Activated B cell treated with CpG ODN at 0.5 μM for 24 hours (primary cell): ENCODE measurements at regions not wholly inside any gene's neighbourhood (a gene's known extent, or its start where the extent isn't known, plus 50 kb on each side); places are given as distances from the start of the nearest gene placed in this dataset.

ENCODE experiments used
- ATAC-seq: fragments of 200-7000 bp; cut with Tn5 transposase; one replicate; pipeline ENCODE4 v1.10.0; 2021; ENCODE audit warnings: low read depth, mild to moderate bottlenecking, moderate library complexity
- CTCF ChIA-PET: fragments of 350-600 bp; sonication (Branson Sonifier 250); formaldehyde crosslinking; loops from one replicate; lab custom pipeline; 2021; ENCODE audit warnings: antibody characterized with exemption; lab: Charles Lee
- POLR2A ChIA-PET: fragments of 350-600 bp; sonication (Branson Sonifier 250); formaldehyde crosslinking; loops from one replicate; lab custom pipeline; 2021; ENCODE audit warnings: antibody characterized with exemption; lab: Charles Lee
- DNase-seq: peaks from one replicate; pipeline ENCODE4 v3.0.0; 2022
- H3K27ac Mint-ChIP-seq: one replicate; pipeline ENCODE4 v1.8.0; 2020; ENCODE audit warnings: mixed read lengths
- H3K27me3 Mint-ChIP-seq: one replicate; pipeline ENCODE4 v1.8.0; 2021; ENCODE audit warnings: mixed read lengths
- H3K36me3 Mint-ChIP-seq: one replicate; pipeline ENCODE4 v1.8.0; 2021; ENCODE audit warnings: low read depth, mixed read lengths
- H3K4me1 Mint-ChIP-seq: one replicate; pipeline ENCODE4 v1.8.0; 2021; ENCODE audit warnings: mixed read lengths
- H3K4me3 Mint-ChIP-seq: one replicate; pipeline ENCODE4 v1.8.0; 2020; ENCODE audit warnings: mild to moderate bottlenecking, mixed read lengths
- H3K9me3 Mint-ChIP-seq: one replicate; pipeline ENCODE4 v1.8.0; 2020; ENCODE audit warnings: mixed read lengths
- intact Hi-C: fragments of 100-400 bp; cut with micrococcal nuclease; formaldehyde crosslinking; loops from one replicate; pipeline ENCODE4 v1.15.1; 2024
- TF ChIP-seq, protein P1 (sequence below): fragments of 200-600 bp; IDR thresholded peaks from one replicate; pipeline ENCODE4 v1.8.0; 2022; ENCODE audit warnings: antibody characterized with exemption, mild to moderate bottlenecking

DNA sequence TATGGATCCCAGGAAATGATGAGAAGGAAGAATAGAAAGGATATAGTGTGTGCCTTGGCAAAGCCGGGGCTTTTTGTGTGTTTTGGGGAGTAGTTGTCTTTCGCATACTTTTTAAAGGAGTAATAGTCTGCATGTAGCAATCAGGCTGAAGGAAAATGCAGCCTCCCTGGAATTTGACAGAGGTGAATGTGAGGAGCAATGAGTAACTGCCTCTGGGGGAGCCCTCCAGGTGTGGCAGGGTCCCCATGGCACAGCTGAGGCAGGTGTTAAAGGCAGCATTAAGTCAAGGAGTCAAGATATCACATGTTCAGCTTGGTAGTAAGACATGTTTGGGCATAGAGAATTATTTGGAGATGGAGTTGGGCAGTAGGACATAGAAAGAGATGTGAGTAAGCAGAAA is 203.1 kb downstream of the C6orf118 start:
- ChIA-PET CTCF (no interaction called here), POLR2A (no interaction called here)
- no peaks in the 10 kb centered on the region for H3K4me1 Mint-ChIP-seq
- ATAC-seq: no peak
- H3K36me3 Mint-ChIP-seq: no peaks in the 10 kb centered on the region
- no peak overlapping the region for H3K27ac Mint-ChIP-seq
- no peak for DNase-seq
- no peaks in the 10 kb centered on the region for H3K27me3 Mint-ChIP-seq
- no peak overlapping the region for H3K4me3 Mint-ChIP-seq
- intact Hi-C loops: no loop called here
- TF ChIP-seq, protein P1, sequence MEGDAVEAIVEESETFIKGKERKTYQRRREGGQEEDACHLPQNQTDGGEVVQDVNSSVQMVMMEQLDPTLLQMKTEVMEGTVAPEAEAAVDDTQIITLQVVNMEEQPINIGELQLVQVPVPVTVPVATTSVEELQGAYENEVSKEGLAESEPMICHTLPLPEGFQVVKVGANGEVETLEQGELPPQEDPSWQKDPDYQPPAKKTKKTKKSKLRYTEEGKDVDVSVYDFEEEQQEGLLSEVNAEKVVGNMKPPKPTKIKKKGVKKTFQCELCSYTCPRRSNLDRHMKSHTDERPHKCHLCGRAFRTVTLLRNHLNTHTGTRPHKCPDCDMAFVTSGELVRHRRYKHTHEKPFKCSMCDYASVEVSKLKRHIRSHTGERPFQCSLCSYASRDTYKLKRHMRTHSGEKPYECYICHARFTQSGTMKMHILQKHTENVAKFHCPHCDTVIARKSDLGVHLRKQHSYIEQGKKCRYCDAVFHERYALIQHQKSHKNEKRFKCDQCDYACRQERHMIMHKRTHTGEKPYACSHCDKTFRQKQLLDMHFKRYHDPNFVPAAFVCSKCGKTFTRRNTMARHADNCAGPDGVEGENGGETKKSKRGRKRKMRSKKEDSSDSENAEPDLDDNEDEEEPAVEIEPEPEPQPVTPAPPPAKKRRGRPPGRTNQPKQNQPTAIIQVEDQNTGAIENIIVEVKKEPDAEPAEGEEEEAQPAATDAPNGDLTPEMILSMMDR: no peak
- peaks cover 2% of the 10 kb centered on the region for H3K9me3 Mint-ChIP-seq

DNA sequence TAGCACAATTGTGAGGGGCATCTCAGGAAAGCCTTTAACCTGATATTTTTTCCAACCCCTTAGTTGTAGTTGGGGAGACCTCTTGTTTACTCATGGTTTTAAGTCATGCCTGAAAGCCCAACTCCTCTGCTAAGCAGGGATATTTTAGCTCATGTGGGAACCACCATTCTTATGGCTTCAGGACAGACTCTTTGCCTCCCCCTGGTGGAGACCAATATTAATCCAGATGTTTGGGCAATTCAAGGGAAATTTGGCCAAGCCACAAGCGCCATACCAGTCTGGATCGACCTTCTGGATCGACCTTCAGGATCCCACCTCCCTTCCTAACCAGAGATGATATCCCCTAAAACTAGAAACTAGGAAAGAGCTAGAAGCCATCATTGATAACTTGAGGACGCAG is 211.2 kb downstream of the C6orf118 start:
- no peak overlapping the region for H3K4me3 Mint-ChIP-seq
- DNase-seq (no peak), ATAC-seq (no peak)
- intact Hi-C loops: no loop called here
- ChIA-PET POLR2A (no interaction called here), CTCF (no interaction called here)
- H3K27ac Mint-ChIP-seq: no peak overlapping the region
- H3K4me1 Mint-ChIP-seq: no peaks in the 10 kb centered on the region
- no peaks in the 10 kb centered on the region for H3K27me3 Mint-ChIP-seq
- no peaks in the 10 kb centered on the region for H3K36me3 Mint-ChIP-seq
- peaks cover 10% of the 10 kb centered on the region for H3K9me3 Mint-ChIP-seq
- TF ChIP-seq, protein P1: no peak

DNA sequence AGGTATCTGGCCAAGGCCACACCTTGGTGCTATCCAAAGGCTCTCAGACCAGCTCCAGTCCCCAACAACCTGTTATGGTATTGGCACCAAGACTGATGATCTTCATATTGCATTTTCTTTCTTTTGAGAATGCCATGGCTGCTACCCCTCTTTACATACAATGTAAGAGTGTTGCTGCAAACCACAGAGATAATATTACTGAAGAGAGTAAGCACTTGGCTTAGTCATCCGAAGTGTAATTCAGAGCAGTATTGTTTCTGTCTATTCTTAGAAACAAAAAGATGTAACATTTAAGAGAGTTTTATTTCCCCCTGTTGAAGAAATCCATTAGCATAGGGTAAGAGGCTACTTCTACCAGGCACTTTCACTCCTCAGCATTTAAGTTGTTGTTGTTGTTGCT is 212.5 kb downstream of the C6orf118 start:
- Mint-ChIP-seq H3K27me3 (no peaks in the 10 kb centered on the region), H3K4me3 (no peak overlapping the region), H3K27ac (no peak overlapping the region), H3K36me3 (no peaks in the 10 kb centered on the region), H3K9me3 (peaks cover 13% of the 10 kb centered on the region), H3K4me1 (no peaks in the 10 kb centered on the region)
- ATAC-seq: no peak
- POLR2A ChIA-PET: no interaction called here
- no peak for DNase-seq
- intact Hi-C loops: no loop called here
- TF ChIP-seq, protein P1: no peak
- CTCF ChIA-PET: no interaction called here

DNA sequence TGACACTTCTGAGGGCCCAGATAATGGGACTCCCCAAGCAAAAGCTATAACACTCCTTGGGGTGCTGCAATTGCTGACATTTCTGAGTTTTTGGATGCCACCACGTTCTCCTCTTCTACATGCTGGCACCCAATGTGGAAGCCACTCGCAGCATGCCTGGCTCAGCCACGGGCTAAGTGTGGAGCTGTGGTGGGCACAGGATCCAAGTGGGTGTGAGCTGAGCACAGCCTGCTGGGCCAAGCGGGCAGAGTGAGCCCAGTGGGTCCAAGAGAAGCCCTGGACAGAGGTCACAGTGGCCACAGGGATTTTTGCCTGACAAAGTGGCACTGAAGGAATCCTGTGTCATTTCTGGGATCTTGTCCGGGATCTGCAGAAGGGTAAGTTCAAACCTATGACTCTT is 213.2 kb downstream of the C6orf118 start:
- CTCF ChIA-PET: no interaction called here
- Mint-ChIP-seq H3K27ac (no peak overlapping the region), H3K9me3 (peaks cover 11% of the 10 kb centered on the region), H3K4me1 (no peaks in the 10 kb centered on the region), H3K27me3 (no peaks in the 10 kb centered on the region), H3K4me3 (no peak overlapping the region), H3K36me3 (no peaks in the 10 kb centered on the region)
- no peak for DNase-seq
- intact Hi-C loops: no loop called here
- TF ChIP-seq, protein P1: no peak
- no peak for ATAC-seq
- POLR2A ChIA-PET: no interaction called here

DNA sequence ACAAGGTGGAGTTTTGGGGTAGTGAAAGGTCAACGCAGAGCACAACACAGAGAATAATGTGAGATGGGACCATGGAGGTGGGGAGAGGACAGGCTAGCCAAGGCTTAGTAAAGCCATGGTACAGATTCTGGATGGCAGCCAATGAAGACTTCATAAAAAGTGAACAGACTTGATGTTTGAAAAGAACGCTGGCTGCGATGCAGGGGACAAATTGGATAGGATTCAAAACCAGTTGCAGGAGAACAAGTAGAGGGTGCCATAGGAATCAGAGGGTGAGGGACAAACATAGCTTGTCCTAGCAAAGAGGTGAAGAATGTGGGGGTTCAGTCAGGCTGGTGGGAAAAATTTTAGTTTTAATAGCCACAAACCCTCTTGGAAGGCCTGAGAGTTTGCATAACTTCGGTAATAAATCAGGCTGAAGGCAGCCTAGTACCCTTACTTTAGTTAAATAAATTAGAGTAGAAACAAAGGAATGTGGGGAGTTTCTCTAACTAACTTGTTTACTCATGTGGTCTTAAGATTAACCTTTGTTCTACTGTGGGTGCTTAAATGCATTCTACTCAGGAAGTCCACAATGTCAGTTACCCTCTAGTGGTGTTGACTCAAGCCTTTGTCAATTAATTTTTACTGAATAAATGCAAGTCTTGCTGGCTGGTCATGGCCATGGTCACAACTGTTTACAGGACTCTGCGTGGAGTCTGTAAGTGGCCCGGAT is 216.4 kb downstream of the C6orf118 start:
- H3K4me3 Mint-ChIP-seq: no peak overlapping the region
- H3K27ac Mint-ChIP-seq: no peak overlapping the region
- no peak for ATAC-seq
- peaks cover 11% of the 10 kb centered on the region for H3K9me3 Mint-ChIP-seq
- H3K4me1 Mint-ChIP-seq: no peaks in the 10 kb centered on the region
- H3K36me3 Mint-ChIP-seq: no peaks in the 10 kb centered on the region
- CTCF ChIA-PET: no interaction called here
- no peak for DNase-seq
- intact Hi-C loops: no loop called here
- POLR2A ChIA-PET: no interaction called here
- TF ChIP-seq, protein P1: no peak
- no peaks in the 10 kb centered on the region for H3K27me3 Mint-ChIP-seq
